IMR-90 (cell line): ENCODE measurements at regions not wholly inside any gene's neighbourhood (a gene's known extent, or its start where the extent isn't known, plus 50 kb on each side); places are given as distances from the start of the nearest gene placed in this dataset.

Experiments used
- ATAC-seq: fragments of 200-7000 bp; cut with Tn5 transposase; 2 replicates; pipeline ENCODE4 v1.9.1; 2020; ENCODE audit warnings: low read depth, mild to moderate bottlenecking, moderate library complexity
- BruUV-seq: library from RNA; stranded (reverse); fragments of 400-500 nt; replicated peaks from 2 replicates; lab custom pipeline; 2021; lab: Mats Ljungman, UMichigan
- CTCF ChIA-PET: fragments of 300-600 bp; formaldehyde crosslinking; extraction: SDS; loops from one replicate; lab custom pipeline; 2021; ENCODE audit warnings: antibody characterized with exemption; lab: Yijun Ruan, JAX
- POLR2A ChIA-PET: fragments of 300-600 bp; sonication (Branson Sonifier 250); formaldehyde crosslinking; loops from one replicate; lab custom pipeline; 2022; ENCODE audit warnings: antibody characterized with exemption; ENCODE audit not compliant: unreplicated experiment; lab: Charles Lee
- DNase-seq: peaks from one replicate; pipeline ENCODE4 v3.0.0; 2013
- H2AFZ ChIP-seq: replicated peaks from 2 replicates; pipeline ENCODE3; 2013; ENCODE audit warnings: low read length, mild to moderate bottlenecking; ENCODE audit not compliant: poor library complexity
- H2AK5ac ChIP-seq: 2 replicates; pipeline ENCODE4 v1.6.1; 2013; ENCODE audit warnings: low read depth, low read length, inconsistent platforms
- H2AK9ac ChIP-seq: replicated peaks from 2 replicates; pipeline ENCODE3; 2013; ENCODE audit warnings: mild to moderate bottlenecking, low read depth, low read length, moderate library complexity; ENCODE audit not compliant: poor library complexity
- H2BK120ac ChIP-seq: 2 replicates; pipeline ENCODE4 v1.6.1; 2013; ENCODE audit warnings: low read depth, low read length, inconsistent platforms
- H2BK15ac ChIP-seq: 3 replicates; pipeline ENCODE4 v1.6.1; 2013; ENCODE audit warnings: low read depth, low read length, inconsistent platforms
- H2BK20ac ChIP-seq: 2 replicates; pipeline ENCODE4 v1.6.1; 2013; ENCODE audit warnings: low read depth, mild to moderate bottlenecking, inconsistent platforms, low read length, moderate library complexity
- H2BK5ac ChIP-seq: 2 replicates; pipeline ENCODE4 v1.6.1; 2013; ENCODE audit warnings: mild to moderate bottlenecking, low read depth, low read length, inconsistent platforms; ENCODE audit not compliant: poor library complexity, severe bottlenecking
- H3K14ac ChIP-seq: replicated peaks from 2 replicates; pipeline ENCODE4 v1.6.1; 2013; ENCODE audit warnings: low read depth, low read length, inconsistent platforms
- H3K18ac ChIP-seq: 2 replicates; pipeline ENCODE4 v1.6.1; 2013; ENCODE audit warnings: low read depth, low read length, control low read depth
- H3K23ac ChIP-seq: 2 replicates; pipeline ENCODE4 v1.6.1; 2013; ENCODE audit warnings: low read depth, low read length, inconsistent platforms
- H3K27ac ChIP-seq: 2 replicates; pipeline ENCODE4 v1.5.1; 2013; ENCODE audit warnings: mild to moderate bottlenecking, control low read depth, low read length; ENCODE audit not compliant: insufficient read depth
- H3K27me3 ChIP-seq: 2 replicates; pipeline ENCODE4 v1.6.1; 2013; ENCODE audit warnings: low read length; ENCODE audit not compliant: control insufficient read depth, insufficient read depth
- H3K36me3 ChIP-seq: 2 replicates; pipeline ENCODE4 v1.6.1; 2013; ENCODE audit warnings: low read length, mixed read lengths; ENCODE audit not compliant: control insufficient read depth, insufficient read depth
- H3K4ac ChIP-seq: 2 replicates; pipeline ENCODE4 v1.6.1; 2013; ENCODE audit warnings: low read depth, low read length, inconsistent platforms
- H3K4me1 ChIP-seq: 2 replicates; pipeline ENCODE4 v1.6.1; 2013; ENCODE audit warnings: low read length, mixed read lengths; ENCODE audit not compliant: control insufficient read depth, insufficient read depth
- H3K4me2 ChIP-seq: 2 replicates; pipeline ENCODE4 v1.6.1; 2013; ENCODE audit warnings: low read depth, mild to moderate bottlenecking, control low read depth, low read length, moderate library complexity
- H3K4me3 ChIP-seq: 2 replicates; pipeline ENCODE4 v1.5.1; 2013; ENCODE audit warnings: low read depth, mild to moderate bottlenecking, control low read depth, low read length, moderate library complexity; ENCODE audit not compliant: insufficient read depth
- H3K56ac ChIP-seq: 2 replicates; pipeline ENCODE4 v1.6.1; 2013; ENCODE audit warnings: low read length, inconsistent platforms; ENCODE audit not compliant: insufficient read depth; ENCODE audit errors: extremely low read depth
- H3K79me1 ChIP-seq, 2 experiments: 2 replicates each; pipeline ENCODE4 v1.6.1; 2013; ENCODE audit warnings: low read length in 2 of 2, inconsistent platforms in 1 of 2, low read depth in 1 of 2
- H3K9ac ChIP-seq: 2 replicates; pipeline ENCODE4 v1.6.1; 2013; ENCODE audit warnings: low read depth, low read length, control low read depth
- H3K9me1 ChIP-seq: 2 replicates; pipeline ENCODE4 v1.6.1; 2013; ENCODE audit warnings: low read length, inconsistent platforms; ENCODE audit not compliant: insufficient read depth
- H3K9me3 ChIP-seq: 2 replicates; pipeline ENCODE4 v1.6.1; 2013; ENCODE audit warnings: low read length; ENCODE audit not compliant: control insufficient read depth, insufficient read depth
- H4K20me1 ChIP-seq: 2 replicates; pipeline ENCODE4 v1.6.1; 2013; ENCODE audit warnings: low read length, inconsistent platforms; ENCODE audit not compliant: insufficient read depth
- H4K5ac ChIP-seq: 2 replicates; pipeline ENCODE4 v1.6.1; 2013; ENCODE audit warnings: mild to moderate bottlenecking, low read depth, low read length, control low read depth
- H4K8ac ChIP-seq, 2 experiments: 2 replicates each; pipeline ENCODE4 v1.6.1; 2013; ENCODE audit warnings: low read depth in 2 of 2, low read length in 2 of 2, control low read depth in 1 of 2, inconsistent platforms in 1 of 2
- H4K91ac ChIP-seq: 2 replicates; pipeline ENCODE4 v1.6.1; 2013; ENCODE audit warnings: low read depth, low read length, inconsistent platforms; ENCODE audit not compliant: insufficient read depth
- BHLHE40 ChIP-seq: fragments of 150-350 bp; IDR thresholded peaks from 2 replicates; pipeline ENCODE4 v1.6.1; 2016; ENCODE audit warnings: mild to moderate bottlenecking, low read depth, low read length
- CEBPB ChIP-seq: IDR thresholded peaks from 2 replicates; pipeline ENCODE4 v1.6.1; 2012; ENCODE audit warnings: low read depth, low read length, improper control_type of control experiment
- CHD1 ChIP-seq: IDR thresholded peaks from 2 replicates; pipeline ENCODE4 v1.6.1; 2012; ENCODE audit warnings: low read depth, low read length, improper control_type of control experiment
- CTCF ChIP-seq: conservative IDR thresholded peaks from 2 replicates; pipeline ENCODE4 v1.5.1; 2012; ENCODE audit warnings: mild to moderate bottlenecking, low read depth, low read length, improper control_type of control experiment
- ELK1 ChIP-seq: fragments of 150-350 bp; IDR thresholded peaks from 2 replicates; pipeline ENCODE4 v1.6.1; 2016; ENCODE audit warnings: low read depth, mild to moderate bottlenecking, low read length, moderate library complexity, borderline replicate concordance
- FOS ChIP-seq: fragments of 150-350 bp; IDR thresholded peaks from 2 replicates; pipeline ENCODE4 v1.6.1; 2016; ENCODE audit warnings: low read depth, low read length
- MAFK ChIP-seq: IDR thresholded peaks from 2 replicates; pipeline ENCODE4 v1.6.1; 2012; ENCODE audit warnings: low read depth, low read length, improper control_type of control experiment
- MXI1 ChIP-seq: IDR thresholded peaks from 2 replicates; pipeline ENCODE4 v1.6.1; 2012; ENCODE audit warnings: low read depth, mild to moderate bottlenecking, low read length, moderate library complexity, borderline replicate concordance
- NFE2L2 ChIP-seq: fragments of 150-350 bp; IDR thresholded peaks from 2 replicates; pipeline ENCODE4 v1.6.1; 2016; ENCODE audit warnings: low read depth, mild to moderate bottlenecking, low read length
- POLR2A ChIP-seq: IDR thresholded peaks from 2 replicates; pipeline ENCODE4 v1.6.1; 2012; ENCODE audit warnings: mild to moderate bottlenecking, low read depth, low read length
- RAD21 ChIP-seq: IDR thresholded peaks from 2 replicates; pipeline ENCODE4 v1.6.1; 2012; ENCODE audit warnings: low read length, improper control_type of control experiment
- SMC3 ChIP-seq: fragments of 150-350 bp; IDR thresholded peaks from 2 replicates; pipeline ENCODE4 v1.6.1; 2016; ENCODE audit warnings: low read depth, mild to moderate bottlenecking, antibody characterized with exemption, low read length, moderate library complexity
- USF2 ChIP-seq: fragments of 150-350 bp; IDR thresholded peaks from 2 replicates; pipeline ENCODE4 v1.6.1; 2017; ENCODE audit warnings: mild to moderate bottlenecking, antibody characterized with exemption, low read length, low read depth
- WGBS, 2 experiments: methylation state at CpG; one replicate each; pipeline versions ENCODE4 v1.1.5 to v1.1.7; 2013; ENCODE audit warnings: missing lambda C conversion rate in 2 of 2; ENCODE audit not compliant: insufficient read length in 1 of 2; ENCODE audit errors: extremely low coverage in 2 of 2; 5-methylcytosine and 5-hydroxymethylcytosine counted together
- dilution Hi-C: fragments of 300-500 bp; cut with HindIII; formaldehyde crosslinking; loops from one replicate; pipeline ENCODE4 v1.14.3; 2018; ENCODE audit warnings: low sequenced_read_pairs; ENCODE audit not compliant: unreplicated experiment
- in situ Hi-C: fragments of 300-500 bp; cut with MboI; formaldehyde crosslinking; loops from 3 replicates; pipeline ENCODE4 v1.14.3; 2019; ENCODE audit warnings: low sequenced_read_pairs, inconsistent platforms, mixed read lengths
- intact Hi-C: fragments of 100-400 bp; cut with micrococcal nuclease; formaldehyde crosslinking; loops from 2 replicates; pipeline ENCODE4 v1.10.0; 2022

GRCh38 chr5:118531276-118531675 is 457.1 kb downstream of the DTWD2 start:
- ATAC-seq (no peak), DNase-seq (no peak)
- H4K8ac ChIP-seq = no peak overlapping the region
- no peak overlapping the region for H2BK15ac ChIP-seq
- no CpG with 5 or more reads among the region's 1 CpG for WGBS, 2 experiments
- H3K27me3 ChIP-seq = no peaks in the 10 kb centered on the region
- no peak overlapping the region for H3K56ac ChIP-seq
- H3K18ac ChIP-seq = no peak overlapping the region
- H4K20me1 ChIP-seq = no peaks in the 10 kb centered on the region
- H3K23ac ChIP-seq = no peak overlapping the region
- dilution Hi-C loops = no loop called here
- no peaks in the 10 kb centered on the region for H3K9me1 ChIP-seq
- no peak for TF ChIP-seq SMC3
- TF ChIP-seq USF2 = no peak
- TF ChIP-seq MXI1 = no peak
- no peak for TF ChIP-seq CEBPB
- no peak for TF ChIP-seq FOS
- TF ChIP-seq RAD21 = no peak
- TF ChIP-seq MAFK = no peak
- no peak for TF ChIP-seq CHD1
- TF ChIP-seq ELK1 = no peak
- no peak for TF ChIP-seq CTCF
- no peak for TF ChIP-seq NFE2L2
- TF ChIP-seq POLR2A = no peak
- TF ChIP-seq BHLHE40 = no peak
- no peaks in the 10 kb centered on the region for H3K36me3 ChIP-seq
- H3K9ac ChIP-seq = no peak overlapping the region
- H2AK5ac ChIP-seq = no peak overlapping the region
- in situ Hi-C loops = no loop called here
- no peak overlapping the region for H3K4me3 ChIP-seq
- no peak overlapping the region for H3K4ac ChIP-seq
- no peaks in the 10 kb centered on the region for H3K79me1 ChIP-seq
- no peak overlapping the region for H2BK20ac ChIP-seq
- BruUV-seq = no TSS peak
- intact Hi-C loops = no loop called here
- ChIA-PET CTCF (no interaction called here), POLR2A (no interaction called here)
- H4K5ac ChIP-seq = no peak overlapping the region
- H3K9me3 ChIP-seq = peaks cover 2% of the 10 kb centered on the region; the same call in 1 of the 2 replicates
- no peak overlapping the region for H2BK120ac ChIP-seq
- H3K14ac ChIP-seq = no peak overlapping the region
- no peaks in the 10 kb centered on the region for H3K4me1 ChIP-seq
- no peak overlapping the region for H2AFZ ChIP-seq
- no peak overlapping the region for H2AK9ac ChIP-seq
- no peak overlapping the region for H3K27ac ChIP-seq
- H2BK5ac ChIP-seq = no peak overlapping the region
- no peak overlapping the region for H4K91ac ChIP-seq
- no peak overlapping the region for H3K4me2 ChIP-seq
